CD4-positive, alpha-beta memory T cell (primary cell): ENCODE measurements at regions not wholly inside any gene's neighbourhood (a gene's known extent, or its start where the extent isn't known, plus 50 kb on each side); places are given as distances from the start of the nearest gene placed in this dataset.
A peak's percentile ranks its signal among the peaks of the same experiment; 100 is the strongest.

ENCODE experiments used
- CTCF ChIA-PET: fragments of 350-600 bp; sonication (Branson Sonifier 250); formaldehyde crosslinking; loops from one replicate; lab custom pipeline; 2021; ENCODE audit warnings: inconsistent platforms; ENCODE audit not compliant: partially characterized antibody; lab: Charles Lee
- POLR2A ChIA-PET: fragments of 350-600 bp; sonication (Branson Sonifier 250); formaldehyde crosslinking; loops from one replicate; lab custom pipeline; 2021; ENCODE audit not compliant: partially characterized antibody; lab: Charles Lee
- DNase-seq, 5 donors: peaks; one replicate each; pipeline versions ENCODE4 v3.0.0 to v3.0.0-alpha.2; 2020 to 2022; ENCODE audit warnings: mixed read lengths in 1 of 5
- H3K27ac ChIP-seq: one replicate; pipeline ENCODE4 v1.7.0; 2013; ENCODE audit warnings: low read depth, low read length
- H3K27me3 ChIP-seq: 2 replicates; pipeline ENCODE4 v1.7.0; 2013; ENCODE audit warnings: mild to moderate bottlenecking, low read length, moderate library complexity; ENCODE audit not compliant: insufficient read depth
- H3K36me3 ChIP-seq: 2 replicates; pipeline ENCODE4 v1.7.0; 2013; ENCODE audit warnings: mild to moderate bottlenecking, low read length, moderate library complexity; ENCODE audit not compliant: insufficient read depth
- H3K4me1 ChIP-seq: 2 replicates; pipeline ENCODE4 v1.7.0; 2013; ENCODE audit warnings: mild to moderate bottlenecking, low read length, moderate library complexity; ENCODE audit not compliant: insufficient read depth
- H3K4me3 ChIP-seq, 2 donors: one replicate each; pipeline ENCODE4 v1.7.0; 2013; ENCODE audit warnings: low read length in 2 of 2, mild to moderate bottlenecking in 1 of 2
- H3K9me3 ChIP-seq, 2 donors: one replicate each; pipeline ENCODE4 v1.7.0; 2013; ENCODE audit warnings: low read length in 2 of 2, control low read depth in 1 of 2; ENCODE audit not compliant: control insufficient read depth in 1 of 2
- H3K27ac Mint-ChIP-seq, 7 donors: one replicate each; pipeline ENCODE4 v1.8.0; 2020 to 2021; ENCODE audit warnings: mixed read lengths in 7 of 7, mild to moderate bottlenecking in 6 of 7, inconsistent platforms in 3 of 7, moderate library complexity in 3 of 7
- H3K27me3 Mint-ChIP-seq, 2 donors: one replicate each; pipeline ENCODE4 v1.8.0; 2020 to 2021; ENCODE audit warnings: mixed read lengths in 2 of 2
- H3K36me3 Mint-ChIP-seq, 2 donors: one replicate each; pipeline ENCODE4 v1.8.0; 2020 to 2021; ENCODE audit warnings: mixed read lengths in 2 of 2, inconsistent platforms in 1 of 2, mild to moderate bottlenecking in 1 of 2
- H3K4me1 Mint-ChIP-seq, 4 donors: one replicate each; pipeline ENCODE4 v1.8.0; 2020 to 2021; ENCODE audit warnings: mixed read lengths in 4 of 4, mild to moderate bottlenecking in 1 of 4
- H3K4me3 Mint-ChIP-seq, 8 donors: one replicate each; pipeline ENCODE4 v1.8.0; 2020 to 2021; ENCODE audit warnings: mixed read lengths in 8 of 8, mild to moderate bottlenecking in 7 of 8, moderate library complexity in 6 of 8, inconsistent platforms in 3 of 8
- H3K9me3 Mint-ChIP-seq, 8 donors: one replicate each; pipeline ENCODE4 v1.8.0; 2020 to 2021; ENCODE audit warnings: mixed read lengths in 8 of 8, mild to moderate bottlenecking in 5 of 8, inconsistent platforms in 3 of 8, moderate library complexity in 1 of 8
- intact Hi-C: fragments of 100-400 bp; cut with micrococcal nuclease; formaldehyde crosslinking; loops from one replicate; pipeline ENCODE4 v1.15.1; 2023

- CTCF ChIA-PET = no interaction called here
- Mint-ChIP-seq H3K4me3 (no peak overlapping the region), H3K27ac (no peak overlapping the region), H3K9me3 (peaks cover 0 to under 1% (median 0%) of the 10 kb centered on the region in 8 donors), H3K36me3 (no peaks in the 10 kb centered on the region), H3K27me3 (peaks cover 3 to 8% of the 10 kb centered on the region in 2 donors), H3K4me1 (peaks cover 0 to 2% (median 0%) of the 10 kb centered on the region in 4 donors)
- Histone ChIP-seq H3K9me3 (no peaks in the 10 kb centered on the region), H3K27me3 (no peaks in the 10 kb centered on the region), H3K36me3 (no peaks in the 10 kb centered on the region), H3K4me1 (no peaks in the 10 kb centered on the region), H3K27ac (no peak overlapping the region), H3K4me3 (no peak overlapping the region)
- intact Hi-C loops = no loop called here
- DNase-seq = no peak
- POLR2A ChIA-PET = no interaction called here
Measured at GRCh38 chr10:131438665-131439064, 127.1 kb upstream of the TCERG1L start.

- H3K36me3 ChIP-seq = no peaks in the 10 kb centered on the region
- H3K4me3 ChIP-seq = no peak overlapping the region
- no peak overlapping the region for H3K27ac ChIP-seq
- H3K4me1 Mint-ChIP-seq = peaks cover 0 to 2% (median 0%) of the 10 kb centered on the region in 4 donors
- intact Hi-C loops = no loop called here
- H3K4me3 Mint-ChIP-seq = no peak overlapping the region
- H3K36me3 Mint-ChIP-seq = no peaks in the 10 kb centered on the region
- H3K27me3 ChIP-seq = no peaks in the 10 kb centered on the region
- ChIA-PET CTCF (no interaction called here), POLR2A (no interaction called here)
- H3K9me3 Mint-ChIP-seq = peaks cover 0 to 2% (median 0%) of the 10 kb centered on the region in 8 donors
- no peak for DNase-seq
- H3K27ac Mint-ChIP-seq = no peak overlapping the region
- peaks cover 3 to 8% of the 10 kb centered on the region in 2 donors for H3K27me3 Mint-ChIP-seq
- H3K4me1 ChIP-seq = no peaks in the 10 kb centered on the region
- no peaks in the 10 kb centered on the region for H3K9me3 ChIP-seq
Measured at GRCh38 chr10:131439705-131440104, 128.2 kb upstream of the TCERG1L start.

- Mint-ChIP-seq H3K27me3 (peaks cover 5 to 8% of the 10 kb centered on the region in 2 donors), H3K4me3 (no peak overlapping the region), H3K9me3 (peaks cover 0 to 2% (median 0%) of the 10 kb centered on the region in 8 donors), H3K27ac (no peak overlapping the region), H3K4me1 (peaks cover 0 to 2% (median 0%) of the 10 kb centered on the region in 4 donors), H3K36me3 (no peaks in the 10 kb centered on the region)
- Histone ChIP-seq H3K27me3 (no peaks in the 10 kb centered on the region), H3K27ac (no peak overlapping the region), H3K9me3 (no peaks in the 10 kb centered on the region), H3K4me1 (no peaks in the 10 kb centered on the region), H3K36me3 (no peaks in the 10 kb centered on the region), H3K4me3 (no peak overlapping the region)
- ChIA-PET POLR2A (no interaction called here), CTCF (interaction anchor here (1.7 kb wide), 1 partner anchor 10 kb away, joined by 3 read pairs; no protein-coding TSS in a partner anchor)
- no peak for DNase-seq
- intact Hi-C loops = no loop called here
Measured at GRCh38 chr10:131440405-131441360, 129.2 kb upstream of the TCERG1L start.

GRCh38 chr10:131442271-131442670 lies 130.8 kb upstream of the TCERG1L start:
- no peak overlapping the region for H3K27ac Mint-ChIP-seq
- no peaks in the 10 kb centered on the region for H3K36me3 Mint-ChIP-seq
- Histone ChIP-seq H3K4me1 (no peaks in the 10 kb centered on the region), H3K27ac (no peak overlapping the region), H3K27me3 (no peaks in the 10 kb centered on the region), H3K9me3 (no peaks in the 10 kb centered on the region), H3K4me3 (no peak overlapping the region), H3K36me3 (no peaks in the 10 kb centered on the region)
- intact Hi-C loops = no loop called here
- H3K4me1 Mint-ChIP-seq = peaks cover 0 to 2% (median 0%) of the 10 kb centered on the region in 4 donors
- H3K4me3 Mint-ChIP-seq = no peak overlapping the region
- POLR2A ChIA-PET = no interaction called here
- DNase-seq = no peak
- peaks cover 0 to 2% (median 0%) of the 10 kb centered on the region in 8 donors for H3K9me3 Mint-ChIP-seq
- H3K27me3 Mint-ChIP-seq = peaks cover 5 to 8% of the 10 kb centered on the region in 2 donors
- CTCF ChIA-PET = interaction anchor here (0.6 kb wide), 1 partner anchor 10 kb away, joined by 4 read pairs; no protein-coding TSS in a partner anchor

- H3K27me3 Mint-ChIP-seq = peaks cover 5 to 8% of the 10 kb centered on the region in 2 donors
- peaks cover 0 to 2% (median 0%) of the 10 kb centered on the region in 8 donors for H3K9me3 Mint-ChIP-seq
- H3K36me3 ChIP-seq = no peaks in the 10 kb centered on the region
- DNase-seq = no peak
- no peak overlapping the region for H3K27ac Mint-ChIP-seq
- no peaks in the 10 kb centered on the region for H3K9me3 ChIP-seq
- no peak overlapping the region for H3K27ac ChIP-seq
- ChIA-PET POLR2A (no interaction called here), CTCF (no interaction called here)
- no peaks in the 10 kb centered on the region for H3K27me3 ChIP-seq
- H3K36me3 Mint-ChIP-seq = no peaks in the 10 kb centered on the region
- H3K4me3 Mint-ChIP-seq = no peak overlapping the region
- H3K4me1 Mint-ChIP-seq = peaks cover 0 to 2% (median 0%) of the 10 kb centered on the region in 4 donors
- no peak overlapping the region for H3K4me3 ChIP-seq
- intact Hi-C loops = no loop called here
- H3K4me1 ChIP-seq = no peaks in the 10 kb centered on the region
Measured at GRCh38 chr10:131444286-131444685, 132.8 kb upstream of the TCERG1L start.

- H3K36me3 Mint-ChIP-seq = no peaks in the 10 kb centered on the region
- peaks cover 0 to 2% (median 0%) of the 10 kb centered on the region in 4 donors for H3K4me1 Mint-ChIP-seq
- peaks cover 5 to 7% of the 10 kb centered on the region in 2 donors for H3K27me3 Mint-ChIP-seq
- H3K9me3 ChIP-seq = no peaks in the 10 kb centered on the region
- ChIA-PET CTCF (no interaction called here), POLR2A (no interaction called here)
- H3K27ac Mint-ChIP-seq = no peak overlapping the region
- no peaks in the 10 kb centered on the region for H3K4me1 ChIP-seq
- peaks cover 0 to 2% (median 0%) of the 10 kb centered on the region in 8 donors for H3K9me3 Mint-ChIP-seq
- no peak for DNase-seq
- no peak overlapping the region for H3K4me3 ChIP-seq
- no peaks in the 10 kb centered on the region for H3K27me3 ChIP-seq
- no peaks in the 10 kb centered on the region for H3K36me3 ChIP-seq
- intact Hi-C loops = no loop called here
- peak overlapping the region in 1 of 8 donors; percentile 61 for H3K4me3 Mint-ChIP-seq
- H3K27ac ChIP-seq = no peak overlapping the region
Measured at GRCh38 chr10:131444862-131445461, 133.4 kb upstream of the TCERG1L start.

GRCh38 chr10:131445623-131446022 lies 134.1 kb upstream of the TCERG1L start:
- DNase-seq = no peak
- H3K27ac Mint-ChIP-seq = peak overlapping the region in 1 of 7 donors; percentile 16
- Histone ChIP-seq H3K27me3 (no peaks in the 10 kb centered on the region), H3K27ac (no peak overlapping the region), H3K4me3 (no peak overlapping the region), H3K4me1 (no peaks in the 10 kb centered on the region), H3K36me3 (no peaks in the 10 kb centered on the region), H3K9me3 (no peaks in the 10 kb centered on the region)
- peaks cover 0 to 2% (median 0%) of the 10 kb centered on the region in 4 donors for H3K4me1 Mint-ChIP-seq
- intact Hi-C loops = no loop called here
- POLR2A ChIA-PET = no interaction called here
- CTCF ChIA-PET = no interaction called here
- no peak overlapping the region for H3K4me3 Mint-ChIP-seq
- H3K36me3 Mint-ChIP-seq = no peaks in the 10 kb centered on the region
- H3K9me3 Mint-ChIP-seq = peaks cover 0 to 2% (median 0%) of the 10 kb centered on the region in 8 donors
- peaks cover 2 to 7% of the 10 kb centered on the region in 2 donors for H3K27me3 Mint-ChIP-seq
